GM20431 (cell line): ENCODE measurements at regions not wholly inside any gene's neighbourhood (a gene's known extent, or its start where the extent isn't known, plus 50 kb on each side); places are given as distances from the start of the nearest gene placed in this dataset.

ENCODE experiments used
- in situ Hi-C: fragments of 300-500 bp; cut with MseI, MboI; formaldehyde crosslinking; loops from one replicate; pipeline ENCODE4 v1.15.0; 2020; ENCODE audit warnings: low sequenced_read_pairs; ENCODE audit not compliant: unreplicated experiment

DNA sequence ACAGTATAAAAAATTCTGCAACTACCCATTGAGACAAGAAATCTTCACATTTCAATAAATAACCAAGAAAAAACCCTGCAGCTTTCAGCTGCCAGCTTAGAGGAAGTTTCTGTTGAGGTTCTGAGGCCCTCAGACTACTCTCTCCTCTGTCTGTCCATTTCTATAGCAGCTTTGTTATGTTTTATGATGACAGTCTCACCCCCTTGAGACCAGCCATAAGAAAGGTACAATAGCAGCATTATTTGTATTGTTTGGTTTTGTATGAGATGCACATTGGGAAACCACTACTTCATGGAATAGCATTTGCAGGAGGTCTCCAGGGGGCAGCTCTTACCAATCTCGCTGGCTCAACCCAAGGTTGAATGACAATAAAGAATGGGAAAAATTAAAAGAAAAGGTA is 334.6 kb upstream of the VRK2 start:
- in situ Hi-C loops: no loop called here

DNA sequence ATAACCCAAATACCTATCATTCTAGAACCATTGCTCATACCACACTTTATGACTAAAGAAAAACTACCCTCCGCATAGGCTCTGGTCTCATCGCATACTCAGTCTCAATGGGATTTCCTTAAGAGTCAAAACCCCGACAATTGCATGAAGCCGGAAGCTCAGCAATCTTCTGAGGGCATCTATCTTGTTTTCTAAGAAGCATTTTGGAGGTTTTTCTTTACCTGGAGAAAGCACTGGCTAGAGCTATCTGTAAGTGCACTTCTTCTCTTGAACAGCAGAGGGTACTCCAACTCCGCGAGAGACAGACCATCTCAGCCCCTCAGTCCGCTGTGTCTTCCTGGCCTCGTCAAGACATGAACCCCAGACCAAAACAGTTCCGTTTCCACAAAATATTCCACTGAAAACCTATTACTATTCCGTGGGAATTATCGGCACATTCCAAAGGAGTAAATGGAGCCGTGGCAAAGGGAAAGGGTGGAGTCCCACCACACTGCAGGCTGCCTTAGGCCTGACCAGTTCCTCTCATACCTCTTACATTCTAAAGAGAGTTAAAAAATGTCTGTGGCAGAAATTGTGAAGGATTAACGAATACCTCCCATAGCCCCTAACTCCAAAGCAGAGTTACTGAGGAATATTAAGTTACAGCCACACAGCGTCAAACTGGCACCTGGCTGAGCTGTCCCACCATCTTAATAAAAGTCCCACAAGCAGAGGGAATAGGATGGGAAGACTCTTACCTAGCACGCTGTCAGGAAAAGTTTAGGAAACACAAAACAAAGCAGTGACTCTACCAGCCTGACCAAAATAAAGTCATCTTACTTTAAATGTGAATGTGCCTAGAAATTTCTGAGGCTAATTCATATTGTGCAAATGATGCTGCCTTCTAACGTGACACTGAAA is 325.6 kb upstream of the VRK2 start:
- in situ Hi-C loops: no loop called here

DNA sequence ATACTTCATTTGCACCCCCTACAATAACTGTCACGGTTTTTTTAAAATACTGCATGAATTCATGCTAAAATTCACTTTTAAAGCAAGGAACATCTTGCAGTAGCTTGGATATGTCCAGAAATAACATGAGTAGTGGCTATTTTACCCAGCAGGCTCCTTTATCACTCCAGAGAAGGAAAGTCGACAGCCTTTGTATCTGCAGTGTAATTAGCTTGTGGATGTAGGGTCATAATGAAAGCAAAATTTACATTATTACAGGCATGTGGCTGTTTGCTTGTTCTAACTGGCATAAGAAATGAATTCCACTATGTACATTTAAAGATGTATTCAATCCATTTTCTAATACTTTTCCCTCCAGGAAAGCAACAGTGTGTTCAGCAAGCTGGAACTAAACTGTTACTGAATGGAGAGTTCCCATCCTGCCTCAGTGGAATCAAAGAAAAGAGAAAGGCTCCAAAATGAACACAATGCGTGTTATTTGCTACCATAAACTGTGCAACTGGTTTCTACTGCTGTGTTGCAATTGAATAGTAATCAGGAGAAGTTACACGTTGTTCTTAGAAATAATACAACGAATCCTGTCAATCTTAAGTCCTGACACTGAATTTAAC is 321.2 kb upstream of the VRK2 start:
- in situ Hi-C loops: no loop called here

DNA sequence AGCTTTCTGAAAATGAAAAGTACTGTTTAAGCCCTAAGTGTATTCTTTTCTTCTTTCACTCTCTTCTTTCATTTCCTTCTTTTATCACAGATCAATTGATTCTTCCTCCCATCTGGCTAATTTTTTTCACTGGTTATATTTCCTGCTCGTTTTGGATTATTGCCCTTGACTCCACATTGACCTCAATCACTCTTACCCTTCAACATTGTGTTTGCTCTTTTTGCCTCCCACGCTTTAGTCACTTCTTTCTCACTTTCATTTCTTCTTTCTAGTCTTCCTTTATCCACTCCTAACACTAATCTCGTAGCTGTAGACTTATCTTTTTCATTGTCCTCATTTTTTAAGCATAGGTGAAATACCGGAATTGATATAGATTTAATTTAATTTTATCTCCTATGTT is 320.3 kb upstream of the VRK2 start:
- in situ Hi-C loops: no loop called here

DNA sequence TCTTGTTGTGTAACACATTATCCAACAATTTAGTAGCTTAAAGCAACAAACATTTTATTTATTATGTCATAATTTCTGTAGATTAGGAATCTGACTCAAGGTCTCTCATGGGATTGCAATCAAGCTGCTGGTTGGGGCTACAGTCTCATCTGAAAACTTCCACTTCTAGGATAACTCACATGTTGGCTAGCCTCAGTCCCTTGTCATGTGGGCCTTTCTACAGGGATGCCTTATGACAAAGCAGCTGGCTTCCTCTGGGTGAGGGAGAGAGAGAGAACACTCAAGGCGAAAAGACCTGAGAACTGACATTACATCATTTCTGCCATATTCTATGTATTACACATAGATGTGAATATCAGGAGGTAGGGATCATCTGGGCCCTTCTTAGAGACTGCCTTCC is 317.9 kb upstream of the VRK2 start:
- in situ Hi-C loops: no loop called here

DNA sequence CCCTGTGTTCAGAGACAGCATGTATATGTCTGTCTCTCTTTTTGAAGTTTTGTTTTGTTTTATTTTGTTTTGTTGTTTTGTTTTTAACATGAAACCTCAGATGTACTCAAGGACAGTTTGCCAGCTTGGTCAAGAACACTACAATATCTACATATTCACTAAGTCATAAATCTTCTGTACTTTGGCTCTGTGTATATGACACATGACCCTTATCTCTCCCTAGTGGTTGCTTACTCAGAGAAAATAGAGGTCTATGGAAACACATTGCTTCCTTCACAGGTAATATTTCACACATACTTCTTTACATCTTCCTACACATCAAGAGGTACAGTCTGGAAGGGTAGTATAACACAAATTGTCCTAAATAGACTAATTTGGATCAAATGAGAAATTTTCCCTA is 312.6 kb upstream of the VRK2 start:
- in situ Hi-C loops: no loop called here

DNA sequence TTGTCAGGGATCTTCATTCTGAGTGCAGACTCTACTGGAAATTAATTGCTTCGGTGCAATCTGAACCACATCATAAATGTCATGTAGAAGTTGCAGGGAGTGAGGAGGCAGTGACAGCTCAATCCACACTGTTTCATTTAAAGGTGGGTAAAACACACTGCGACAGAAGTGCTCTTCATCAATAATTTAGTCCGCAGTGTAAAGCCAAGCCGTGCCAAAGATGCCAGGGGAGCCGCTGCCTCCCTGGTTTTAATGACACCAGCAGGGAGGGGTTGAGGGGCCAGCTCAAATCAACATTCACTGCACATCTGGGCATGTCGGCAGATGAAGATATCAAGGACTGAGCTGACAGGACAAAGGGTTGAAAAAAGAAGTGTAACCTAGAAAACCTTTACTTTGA is 305.7 kb upstream of the VRK2 start:
- in situ Hi-C loops: no loop called here

DNA sequence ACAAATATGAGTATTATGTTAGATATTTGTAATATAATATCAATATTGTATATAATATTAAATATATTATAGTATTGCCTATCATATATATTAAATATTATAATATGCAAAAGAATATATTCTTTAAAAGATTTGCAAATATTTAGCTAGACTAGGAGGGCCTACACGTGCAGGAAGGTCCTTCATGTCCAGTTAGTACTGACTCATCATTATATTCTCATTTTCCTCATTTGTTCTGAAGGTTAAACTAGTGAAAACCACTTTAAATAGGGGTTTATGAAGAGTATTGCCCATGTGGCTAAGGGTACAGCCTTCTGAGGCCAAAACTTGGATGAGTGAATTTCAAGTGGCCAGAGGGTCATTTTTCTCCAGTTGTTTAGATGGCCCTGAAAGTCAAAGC is 293.0 kb upstream of the VRK2 start:
- in situ Hi-C loops: no loop called here

DNA sequence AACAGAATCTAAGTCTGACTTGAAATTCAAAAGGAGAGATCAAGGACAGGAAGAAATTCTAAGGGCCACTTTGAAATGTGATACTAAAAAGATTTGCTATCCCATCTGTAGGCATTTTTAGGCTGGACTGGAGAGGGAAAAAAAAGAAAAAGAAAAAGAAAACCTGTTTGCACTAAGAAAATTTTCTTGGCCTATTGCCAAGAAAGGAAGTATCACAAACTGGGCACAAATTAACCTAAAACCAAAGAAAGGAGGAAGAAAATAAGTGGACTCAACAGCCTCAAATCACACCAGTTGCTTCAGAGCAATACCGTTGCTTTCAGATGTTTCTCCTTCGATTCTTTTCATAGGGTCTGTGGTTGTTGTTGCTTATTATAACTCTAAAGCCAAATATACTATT is 287.9 kb upstream of the VRK2 start:
- in situ Hi-C loops: no loop called here

DNA sequence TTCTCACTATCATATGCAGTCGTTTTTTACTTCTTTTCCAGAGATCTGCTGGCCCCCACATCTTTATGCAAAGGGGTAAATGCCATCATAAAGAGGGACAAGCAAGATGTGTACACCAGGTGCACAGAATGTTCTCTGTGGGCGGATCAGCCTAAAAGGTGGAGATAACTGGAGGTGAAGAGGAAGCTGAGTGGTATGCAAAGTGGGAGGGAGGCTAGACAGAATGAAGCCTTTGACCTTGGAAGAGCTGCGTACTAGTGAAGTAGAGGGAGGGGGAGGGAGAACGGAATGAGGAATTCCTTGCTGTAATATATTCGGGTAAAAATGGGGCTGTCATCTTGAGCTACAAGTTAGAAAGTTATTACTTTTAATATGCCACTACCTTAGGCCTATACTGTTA is 287.5 kb upstream of the VRK2 start:
- in situ Hi-C loops: no loop called here

DNA sequence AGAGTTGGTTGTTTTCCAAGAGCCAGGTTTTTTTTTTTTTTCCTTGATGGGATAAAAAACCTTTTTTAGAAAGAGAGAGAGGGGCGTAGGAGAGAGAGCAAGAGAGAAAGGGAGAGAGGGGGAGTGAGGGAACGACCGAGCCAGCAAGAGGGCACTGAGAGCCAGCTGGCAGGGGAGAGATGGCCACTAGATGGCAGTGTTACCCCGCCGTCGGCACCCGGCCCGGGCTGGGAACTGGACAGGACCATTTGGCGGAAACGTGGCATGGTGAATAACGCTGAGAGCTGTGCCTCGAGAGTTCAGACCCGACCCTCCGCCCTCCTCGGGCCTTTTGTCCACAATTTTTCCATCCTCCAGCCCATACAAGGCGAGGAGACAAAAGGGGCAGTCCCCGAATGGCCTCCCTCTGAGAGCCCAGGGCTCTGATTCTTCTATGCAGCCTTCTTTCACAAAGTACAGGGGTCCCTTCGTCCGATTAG is 286.7 kb upstream of the VRK2 start:
- in situ Hi-C loops: no loop called here

DNA sequence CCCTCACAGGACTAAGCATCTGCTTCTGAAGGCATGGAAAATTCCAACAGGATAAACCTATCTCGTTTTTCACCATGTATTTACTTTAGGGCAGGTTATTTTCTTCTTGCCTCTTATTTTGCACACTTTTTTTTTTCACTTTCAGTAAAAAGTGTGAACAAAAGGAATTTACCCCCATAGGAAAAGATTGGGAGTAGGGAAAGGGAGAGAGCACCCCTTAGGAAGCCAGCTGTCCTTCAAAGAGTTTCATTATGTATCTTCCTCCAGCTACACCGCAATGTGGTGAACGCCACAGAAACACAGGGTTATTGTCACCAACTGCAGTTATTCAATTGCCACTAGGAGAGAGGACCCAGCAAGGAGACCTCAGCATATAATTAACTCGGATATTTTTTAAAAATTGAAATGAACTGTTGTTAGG is 286.2 kb upstream of the VRK2 start:
- in situ Hi-C loops: no loop called here

DNA sequence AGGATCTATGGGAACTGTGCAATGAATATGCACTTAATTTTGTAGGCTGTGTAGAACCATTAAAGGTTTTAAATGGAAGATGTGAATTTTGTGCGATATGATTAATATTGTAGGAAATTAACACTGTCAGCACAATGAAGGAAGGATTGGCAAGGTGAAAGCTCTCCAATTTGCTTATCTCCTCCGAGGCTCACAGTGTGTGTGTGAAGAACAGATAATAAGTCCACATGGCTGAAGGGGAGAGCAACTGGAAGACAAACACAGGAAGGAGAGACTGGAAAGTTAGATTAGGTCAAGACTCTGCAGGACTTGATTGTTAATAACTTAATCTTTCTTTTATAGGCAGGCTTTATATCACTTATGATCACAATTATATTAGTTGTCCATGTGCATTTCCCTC is 269.7 kb upstream of the VRK2 start:
- in situ Hi-C loops: no loop called here

DNA sequence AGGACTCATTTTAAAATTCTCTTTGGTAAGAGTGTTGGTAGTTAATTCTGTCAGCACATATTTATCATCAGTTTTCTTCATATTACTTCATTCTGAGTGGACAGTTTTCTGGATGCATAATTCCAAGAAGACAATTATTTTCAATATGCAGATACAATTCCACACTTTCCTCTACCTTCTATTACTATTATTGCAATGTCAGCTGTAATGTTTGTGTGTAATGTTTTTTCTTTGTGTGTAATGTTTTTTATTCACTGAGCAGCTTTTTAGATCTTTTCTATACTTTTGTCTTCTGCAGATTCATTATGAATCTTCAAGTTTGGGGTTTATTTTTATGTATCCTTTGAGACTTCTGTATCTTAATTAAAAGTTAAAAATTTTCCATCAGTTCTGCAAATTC is 264.0 kb upstream of the VRK2 start:
- in situ Hi-C loops: no loop called here

DNA sequence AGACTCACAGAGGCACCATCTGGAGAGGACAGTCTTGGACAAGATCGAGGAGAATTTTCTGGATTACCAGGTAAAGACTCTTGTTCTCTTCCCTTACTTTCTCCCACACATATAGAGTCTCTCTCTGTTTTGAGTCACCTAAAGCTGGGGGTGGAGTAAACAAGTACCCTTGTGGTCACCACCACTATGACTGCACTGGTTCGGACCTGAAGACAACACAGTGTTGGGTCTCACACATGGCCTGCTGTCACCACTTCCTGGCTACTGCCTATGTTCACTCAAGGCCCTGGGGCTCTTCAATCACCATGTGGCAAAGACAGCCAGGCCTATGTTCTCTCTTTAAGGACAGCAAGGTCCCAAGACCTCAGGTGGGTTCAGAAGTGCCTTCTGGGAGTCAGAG is 253.3 kb upstream of the VRK2 start:
- in situ Hi-C loops: no loop called here

DNA sequence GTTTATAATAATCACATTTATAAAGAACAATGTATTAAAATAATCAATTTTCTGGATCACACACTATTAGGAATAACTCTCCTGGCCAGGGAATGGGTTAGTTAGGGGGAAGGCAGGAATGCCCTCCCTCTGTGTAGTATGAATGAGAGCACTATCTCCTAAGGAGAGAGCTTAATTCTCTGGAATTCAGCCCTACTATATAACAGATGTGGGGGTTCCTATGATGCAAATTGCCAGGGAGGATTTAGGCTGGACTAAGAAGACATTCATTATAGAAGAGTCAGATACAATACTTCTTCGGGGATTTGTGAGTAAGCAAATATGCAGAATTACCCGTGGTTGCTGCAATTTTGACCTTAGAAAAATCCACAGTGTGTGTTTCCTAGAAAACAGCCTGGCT is 250.1 kb upstream of the VRK2 start:
- in situ Hi-C loops: no loop called here

DNA sequence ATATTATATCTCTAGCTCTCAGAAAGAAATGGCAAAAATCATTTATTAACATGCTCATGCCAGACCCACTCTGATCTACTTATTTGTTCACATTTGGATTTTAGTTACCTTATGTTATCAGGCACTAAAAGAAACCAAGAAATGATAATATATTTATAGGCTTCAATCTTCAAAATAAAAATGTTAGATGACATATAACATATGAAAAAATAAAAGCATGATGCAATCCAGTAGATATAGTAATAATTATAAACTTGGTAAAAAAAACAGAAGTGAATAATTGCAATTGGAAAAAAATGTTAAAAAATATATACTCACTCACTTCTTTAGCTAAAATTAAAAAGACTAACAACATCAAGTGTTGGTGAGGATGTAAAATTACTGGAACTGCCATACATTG is 248.3 kb upstream of the VRK2 start:
- in situ Hi-C loops: no loop called here

DNA sequence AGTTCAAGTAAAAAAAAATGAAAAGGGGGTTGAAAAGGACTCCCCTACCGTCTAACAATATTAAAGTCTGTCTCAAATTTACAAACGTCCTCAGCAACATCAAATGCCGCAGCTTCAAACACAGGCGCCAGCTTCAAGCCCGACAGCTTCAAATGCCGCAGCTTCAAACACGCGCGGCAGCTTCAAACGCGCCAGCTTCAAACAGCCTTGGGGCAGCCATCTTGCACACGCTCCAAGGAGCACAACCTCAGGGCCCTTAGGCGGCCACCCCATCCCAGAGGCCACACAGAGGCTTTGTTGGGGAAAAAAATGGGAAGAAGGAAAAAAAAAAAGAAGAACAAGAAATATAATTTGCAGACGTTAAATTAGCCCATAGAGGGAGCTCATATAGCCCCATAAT is 244.4 kb upstream of the VRK2 start:
- in situ Hi-C loops: no loop called here

DNA sequence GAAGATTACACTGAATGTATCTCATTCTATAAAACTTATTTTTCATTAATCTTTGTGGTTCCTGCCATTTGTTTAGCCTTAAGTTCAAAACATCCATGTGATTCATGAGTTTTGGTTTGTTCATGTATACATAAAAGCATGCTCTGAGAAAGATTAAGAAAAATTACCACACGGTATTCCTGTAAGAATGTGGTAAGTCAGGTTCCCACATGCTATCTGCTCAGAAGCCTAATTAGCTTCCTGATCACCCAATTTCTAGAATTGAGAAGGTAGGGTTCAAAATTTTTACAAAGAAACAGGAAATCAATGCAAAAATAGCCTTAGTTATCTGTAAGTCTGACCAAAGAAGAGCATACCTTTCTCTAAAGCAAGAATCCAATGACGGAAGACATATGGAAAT is 241.6 kb upstream of the VRK2 start:
- in situ Hi-C loops: no loop called here

DNA sequence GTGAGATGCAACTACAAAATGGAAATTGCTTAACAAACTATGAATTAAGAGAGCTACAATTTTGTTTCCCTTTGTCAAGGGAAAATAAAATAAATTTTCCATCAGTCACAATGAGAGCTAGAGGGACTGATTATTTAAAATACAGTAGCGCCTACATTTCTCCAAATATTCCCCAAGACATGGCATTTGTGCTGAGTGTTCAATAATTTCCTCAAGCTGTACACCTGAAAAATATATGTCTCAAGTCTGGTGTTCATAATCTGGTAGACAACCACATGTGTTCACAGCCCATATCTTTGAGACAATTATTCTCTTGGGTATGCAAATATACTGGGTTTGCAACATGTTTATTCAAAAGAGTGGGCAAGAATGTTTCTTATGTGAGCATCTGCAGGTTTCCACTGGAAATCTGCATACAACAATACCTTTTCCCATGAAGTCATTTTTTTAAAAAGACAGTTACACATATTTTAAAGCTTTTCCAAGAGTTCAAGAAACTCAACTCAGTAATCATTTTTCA is 240.1 kb upstream of the VRK2 start:
- in situ Hi-C loops: no loop called here

DNA sequence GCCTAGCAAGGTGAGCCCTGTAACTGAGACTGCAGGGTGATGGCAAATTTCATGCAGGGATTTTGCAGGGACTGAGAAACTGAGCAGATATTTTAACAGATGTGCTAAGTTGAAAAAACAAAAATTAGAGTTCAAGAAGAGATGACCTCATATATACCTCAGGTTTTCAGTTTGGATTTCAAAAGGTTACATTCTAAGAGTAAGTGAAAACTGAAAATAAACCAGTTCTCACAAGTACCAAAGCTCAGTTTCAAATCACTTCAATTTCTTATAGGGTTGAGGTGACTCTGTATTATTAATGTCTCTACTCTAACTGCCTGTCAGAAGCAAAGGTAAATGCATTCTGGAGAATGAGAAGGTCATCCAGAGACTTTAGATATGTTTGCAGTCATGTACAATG is 237.4 kb upstream of the VRK2 start:
- in situ Hi-C loops: no loop called here

DNA sequence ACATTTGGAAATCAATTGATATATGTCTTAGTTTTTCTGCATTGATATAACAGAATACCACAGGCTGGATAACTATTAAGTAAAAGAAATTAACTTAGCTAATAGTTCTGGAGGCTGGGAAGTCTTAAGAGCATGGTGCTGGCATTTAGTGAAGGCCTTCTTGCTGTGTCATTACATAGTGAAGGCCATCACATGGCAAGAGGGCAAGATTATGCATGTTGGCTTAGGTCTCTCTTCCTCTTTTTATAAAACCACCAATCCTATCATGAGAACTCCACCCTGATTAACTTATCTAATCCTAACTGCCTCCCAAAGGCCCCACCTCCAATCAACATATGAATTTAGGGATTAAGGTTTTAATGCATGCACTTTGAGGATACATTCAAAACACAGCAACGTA is 225.5 kb upstream of the VRK2 start:
- in situ Hi-C loops: no loop called here
